ENCODE measurements at regions not wholly inside any gene's neighbourhood (a gene's known extent, or its start where the extent isn't known, plus 50 kb on each side); places are given as distances from the start of the nearest gene placed in this dataset.
A peak's percentile ranks its signal among the peaks of the same experiment; 100 is the strongest.

GRCh38 chr9:73064315-73064714 lies 87.3 kb upstream of the ANXA1 start:
- Histone ChIP-seq H3K4me3 (ENCODE audit: low read length, poor library complexity, severe bottlenecking) (no peak overlapping the region), H3K79me2 (ENCODE audit: insufficient read depth, low read length) (no peaks in the 10 kb centered on the region), H3K9me3 (ENCODE audit: insufficient read depth, low read depth, low read length) (no peaks in the 10 kb centered on the region), H3K36me3 (ENCODE audit: insufficient read depth, low read length) (no peaks in the 10 kb centered on the region), H2AFZ (ENCODE audit: low read length) (0 out of 2 replicates have a peak overlapping the region, but pooled peaks have one; percentile 17), H3K4me1 (ENCODE audit: insufficient read depth, low read length, poor library complexity, severe bottlenecking) (peaks cover 3% of the 10 kb centered on the region), H3K27me3 (ENCODE audit: insufficient read depth, low read length, poor library complexity, severe bottlenecking) (no peaks in the 10 kb centered on the region), H4K20me1 (ENCODE audit: insufficient read depth, low read length, poor library complexity, severe bottlenecking) (no peaks in the 10 kb centered on the region), H3F3A (ENCODE audit: low read depth) (no peaks in the 10 kb centered on the region), H3K4me2 (ENCODE audit: low read depth, low read length, poor library complexity, severe bottlenecking) (no peak overlapping the region), H3K9ac (ENCODE audit: low read depth, low read length, poor library complexity, severe bottlenecking) (no peak overlapping the region), H3K9me2 (replicated peaks; ENCODE audit: low read depth, low read length) (no peaks in the 10 kb centered on the region)
- TF ChIP-seq EZH2phosphoT487 (IDR thresholded peaks at IDR 0.05; ENCODE audit: borderline replicate concordance) = no peak

- Histone ChIP-seq H3K4me3 (ENCODE audit: low read length, poor library complexity, severe bottlenecking) (no peak overlapping the region), H3K9me3 (ENCODE audit: insufficient read depth, low read depth, low read length) (no peaks in the 10 kb centered on the region), H3F3A (ENCODE audit: low read depth) (no peaks in the 10 kb centered on the region), H3K4me1 (ENCODE audit: insufficient read depth, low read length, poor library complexity, severe bottlenecking) (peaks cover 3% of the 10 kb centered on the region), H4K20me1 (ENCODE audit: insufficient read depth, low read length, poor library complexity, severe bottlenecking) (no peaks in the 10 kb centered on the region), H3K27me3 (ENCODE audit: insufficient read depth, low read length, poor library complexity, severe bottlenecking) (no peaks in the 10 kb centered on the region), H3K9ac (ENCODE audit: low read depth, low read length, poor library complexity, severe bottlenecking) (no peak overlapping the region), H3K4me2 (ENCODE audit: low read depth, low read length, poor library complexity, severe bottlenecking) (no peak overlapping the region), H3K9me2 (replicated peaks; ENCODE audit: low read depth, low read length) (no peaks in the 10 kb centered on the region), H3K36me3 (ENCODE audit: insufficient read depth, low read length) (no peaks in the 10 kb centered on the region), H2AFZ (ENCODE audit: low read length) (no peak overlapping the region), H3K79me2 (ENCODE audit: insufficient read depth, low read length) (no peaks in the 10 kb centered on the region)
- TF ChIP-seq EZH2phosphoT487 (IDR thresholded peaks at IDR 0.05; ENCODE audit: borderline replicate concordance) = no peak
- no peak for TF ChIP-seq CTCF (conservative IDR thresholded peaks at IDR 0.05; ENCODE audit: low read length)
These were observed 90.5 kb upstream of the ANXA1 start for GRCh38 chr9:73061146-73061545.

- Histone ChIP-seq H3K27me3 (ENCODE audit: insufficient read depth, low read length, poor library complexity, severe bottlenecking) (no peaks in the 10 kb centered on the region), H3F3A (ENCODE audit: low read depth) (no peaks in the 10 kb centered on the region), H4K20me1 (ENCODE audit: insufficient read depth, low read length, poor library complexity, severe bottlenecking) (no peaks in the 10 kb centered on the region), H3K4me2 (ENCODE audit: low read depth, low read length, poor library complexity, severe bottlenecking) (no peak overlapping the region), H2AFZ (ENCODE audit: low read length) (no peak overlapping the region), H3K4me3 (ENCODE audit: low read length, poor library complexity, severe bottlenecking) (no peak overlapping the region), H3K4me1 (ENCODE audit: insufficient read depth, low read length, poor library complexity, severe bottlenecking) (peaks cover 9% of the 10 kb centered on the region), H3K79me2 (ENCODE audit: insufficient read depth, low read length) (no peaks in the 10 kb centered on the region), H3K9me2 (replicated peaks; ENCODE audit: low read depth, low read length) (no peaks in the 10 kb centered on the region), H3K9ac (ENCODE audit: low read depth, low read length, poor library complexity, severe bottlenecking) (no peak overlapping the region), H3K9me3 (ENCODE audit: insufficient read depth, low read depth, low read length) (no peaks in the 10 kb centered on the region), H3K36me3 (ENCODE audit: insufficient read depth, low read length) (no peaks in the 10 kb centered on the region)
- TF ChIP-seq CTCF (conservative IDR thresholded peaks at IDR 0.05; ENCODE audit: low read length) (no peak), EZH2phosphoT487 (IDR thresholded peaks at IDR 0.05; ENCODE audit: borderline replicate concordance) (no peak)
These were observed 92.4 kb upstream of the ANXA1 start for GRCh38 chr9:73059247-73059646.

- Histone ChIP-seq H3K9me2 (replicated peaks; ENCODE audit: low read depth, low read length) (no peaks in the 10 kb centered on the region), H3K36me3 (ENCODE audit: insufficient read depth, low read length) (no peaks in the 10 kb centered on the region), H3K9ac (ENCODE audit: low read depth, low read length, poor library complexity, severe bottlenecking) (no peak overlapping the region), H3K79me2 (ENCODE audit: insufficient read depth, low read length) (no peaks in the 10 kb centered on the region), H3K27me3 (ENCODE audit: insufficient read depth, low read length, poor library complexity, severe bottlenecking) (no peaks in the 10 kb centered on the region), H3K4me1 (ENCODE audit: insufficient read depth, low read length, poor library complexity, severe bottlenecking) (peaks cover 21% of the 10 kb centered on the region), H2AFZ (ENCODE audit: low read length) (0 out of 2 replicates have a peak overlapping the region, but pooled peaks have one; percentile 13), H3K4me3 (ENCODE audit: low read length, poor library complexity, severe bottlenecking) (no peak overlapping the region), H4K20me1 (ENCODE audit: insufficient read depth, low read length, poor library complexity, severe bottlenecking) (no peaks in the 10 kb centered on the region), H3K9me3 (ENCODE audit: insufficient read depth, low read depth, low read length) (no peaks in the 10 kb centered on the region), H3F3A (ENCODE audit: low read depth) (no peaks in the 10 kb centered on the region), H3K4me2 (ENCODE audit: low read depth, low read length, poor library complexity, severe bottlenecking) (no peak overlapping the region)
- TF ChIP-seq CTCF (conservative IDR thresholded peaks at IDR 0.05; ENCODE audit: low read length) = no peak
- no peak for TF ChIP-seq EZH2phosphoT487 (IDR thresholded peaks at IDR 0.05; ENCODE audit: borderline replicate concordance)
These were observed 95.4 kb upstream of the ANXA1 start for GRCh38 chr9:73056245-73056644.

Data from Loucy (cell line).